SJCRH30 (cell line): ENCODE measurements at regions not wholly inside any gene's neighbourhood (a gene's known extent, or its start where the extent isn't known, plus 50 kb on each side); places are given as distances from the start of the nearest gene placed in this dataset.
"Not testable (repeated sequence)": the region's sequence is repeated elsewhere in the genome, so short reads cannot be mapped to it uniquely, and the experiment has no call there.

Experiments used
- DNase-seq, 2 experiments: peaks; one replicate each; pipeline ENCODE4 v3.0.0-alpha.2; 2015 to 2020
- H3K27ac ChIP-seq: fragments of 250-450 bp; sonication (Bioruptor Pico); 2 replicates; pipeline ENCODE4 v1.5.1; 2020; ENCODE audit warnings: mild to moderate bottlenecking, moderate library complexity
- H3K27me3 ChIP-seq: fragments of 250-450 bp; sonication (Bioruptor Pico); 2 replicates; pipeline ENCODE4 v1.5.1; 2020; ENCODE audit warnings: mild to moderate bottlenecking, moderate library complexity
- H3K36me3 ChIP-seq: fragments of 250-450 bp; sonication (Bioruptor Pico); 2 replicates; pipeline ENCODE4 v1.5.1; 2020; ENCODE audit warnings: mild to moderate bottlenecking, moderate library complexity
- H3K4me1 ChIP-seq: fragments of 250-450 bp; sonication (Bioruptor Pico); 2 replicates; pipeline ENCODE4 v1.5.1; 2020; ENCODE audit warnings: mild to moderate bottlenecking, moderate library complexity
- H3K4me3 ChIP-seq: fragments of 250-450 bp; sonication (Bioruptor Pico); 2 replicates; pipeline ENCODE4 v1.5.1; 2020; ENCODE audit warnings: mild to moderate bottlenecking, moderate library complexity
- H3K9me3 ChIP-seq: fragments of 250-450 bp; sonication (Bioruptor Pico); replicated peaks from 2 replicates; pipeline ENCODE4 v1.5.1; 2020; ENCODE audit warnings: mild to moderate bottlenecking, moderate library complexity

GRCh38 chr21:5217933-5218332, 5303.4 kb upstream of the TPTE start:
- H3K27ac ChIP-seq, H3K27me3 ChIP-seq, DNase-seq, H3K4me1 ChIP-seq, H3K9me3 ChIP-seq, H3K36me3 ChIP-seq, H3K4me3 ChIP-seq: not testable (repeated sequence)

GRCh38 chr21:5219988-5220387, 5301.4 kb upstream of the TPTE start:
- H3K27ac ChIP-seq, H3K4me1 ChIP-seq, H3K4me3 ChIP-seq, DNase-seq, H3K36me3 ChIP-seq, H3K27me3 ChIP-seq, H3K9me3 ChIP-seq: not testable (repeated sequence)

- H3K9me3 ChIP-seq, H3K4me1 ChIP-seq, H3K4me3 ChIP-seq, H3K27ac ChIP-seq, H3K27me3 ChIP-seq, H3K36me3 ChIP-seq: not testable (repeated sequence)
- DNase-seq, result peak; percentile 53 to 68
Measured at GRCh38 chr21:5220468-5220867, 5300.9 kb upstream of the TPTE start.

- H3K4me1 ChIP-seq, H3K27ac ChIP-seq, H3K36me3 ChIP-seq, DNase-seq, H3K27me3 ChIP-seq, H3K9me3 ChIP-seq, H3K4me3 ChIP-seq: not testable (repeated sequence)
Measured at GRCh38 chr21:5221458-5222050, 5299.8 kb upstream of the TPTE start.

- not testable (repeated sequence) for H3K9me3 ChIP-seq, H3K4me1 ChIP-seq, H3K27ac ChIP-seq, DNase-seq, H3K27me3 ChIP-seq, H3K4me3 ChIP-seq, H3K36me3 ChIP-seq
Measured at GRCh38 chr21:5222996-5223782, 5298.2 kb upstream of the TPTE start.

- H3K27me3 ChIP-seq, H3K4me3 ChIP-seq, DNase-seq, H3K4me1 ChIP-seq, H3K36me3 ChIP-seq, H3K27ac ChIP-seq, H3K9me3 ChIP-seq: not testable (repeated sequence)
Measured at GRCh38 chr21:5224156-5224555, 5297.2 kb upstream of the TPTE start.

GRCh38 chr21:5227252-5227651, 5294.1 kb upstream of the TPTE start:
- not testable (repeated sequence) for H3K9me3 ChIP-seq, H3K4me3 ChIP-seq, H3K27ac ChIP-seq, DNase-seq, H3K27me3 ChIP-seq, H3K36me3 ChIP-seq, H3K4me1 ChIP-seq

- not testable (repeated sequence) for H3K36me3 ChIP-seq, H3K27ac ChIP-seq, H3K4me1 ChIP-seq, DNase-seq, H3K4me3 ChIP-seq, H3K9me3 ChIP-seq, H3K27me3 ChIP-seq
Measured at GRCh38 chr21:5230561-5230960, 5290.8 kb upstream of the TPTE start.

GRCh38 chr21:5231261-5231660, 5290.1 kb upstream of the TPTE start:
- H3K9me3 ChIP-seq, DNase-seq, H3K4me3 ChIP-seq: not testable (repeated sequence)

GRCh38 chr21:5232176-5232958, 5289.0 kb upstream of the TPTE start:
- H3K9me3 ChIP-seq, H3K4me1 ChIP-seq, DNase-seq, H3K27ac ChIP-seq, H3K27me3 ChIP-seq, H3K4me3 ChIP-seq, H3K36me3 ChIP-seq: not testable (repeated sequence)

More at GRCh38 chr21:5231261-5231660, 5290.1 kb upstream of the TPTE start:
- H3K27ac ChIP-seq, H3K27me3 ChIP-seq, H3K36me3 ChIP-seq, H3K4me1 ChIP-seq: not testable (repeated sequence)

- not testable (repeated sequence) for H3K4me3 ChIP-seq, H3K4me1 ChIP-seq, H3K9me3 ChIP-seq, H3K27me3 ChIP-seq, DNase-seq, H3K27ac ChIP-seq, H3K36me3 ChIP-seq
Measured at GRCh38 chr21:5235761-5236160, 5285.6 kb upstream of the TPTE start.

GRCh38 chr21:5236846-5237675, 5284.3 kb upstream of the TPTE start:
- not testable (repeated sequence) for H3K9me3 ChIP-seq, H3K36me3 ChIP-seq, H3K27me3 ChIP-seq, DNase-seq, H3K4me1 ChIP-seq, H3K4me3 ChIP-seq, H3K27ac ChIP-seq

- not testable (repeated sequence) for H3K27me3 ChIP-seq, H3K9me3 ChIP-seq, H3K27ac ChIP-seq, H3K4me3 ChIP-seq, DNase-seq, H3K36me3 ChIP-seq, H3K4me1 ChIP-seq
Measured at GRCh38 chr21:5240521-5240920, 5280.9 kb upstream of the TPTE start.

GRCh38 chr21:5242732-5243131, 5278.7 kb upstream of the TPTE start:
- not testable (repeated sequence) for H3K4me3 ChIP-seq, H3K36me3 ChIP-seq, H3K27me3 ChIP-seq, H3K9me3 ChIP-seq, H3K4me1 ChIP-seq, H3K27ac ChIP-seq, DNase-seq

GRCh38 chr21:5243257-5243656, 5278.1 kb upstream of the TPTE start:
- not testable (repeated sequence) for H3K9me3 ChIP-seq, H3K36me3 ChIP-seq, DNase-seq, H3K4me1 ChIP-seq, H3K27ac ChIP-seq, H3K4me3 ChIP-seq, H3K27me3 ChIP-seq
